IPS-20b (cell line): ENCODE measurements at regions not wholly inside any gene's neighbourhood (a gene's known extent, or its start where the extent isn't known, plus 50 kb on each side); places are given as distances from the start of the nearest gene placed in this dataset.

Experiments used
- H3K27ac ChIP-seq: one replicate; pipeline ENCODE4 v1.5.1; 2013; ENCODE audit warnings: low read length
- H3K27me3 ChIP-seq: 2 replicates; pipeline ENCODE4 v1.6.1; 2013; ENCODE audit warnings: mild to moderate bottlenecking, low read length, inconsistent platforms; ENCODE audit not compliant: insufficient read depth
- H3K36me3 ChIP-seq: 2 replicates; pipeline ENCODE4 v1.6.1; 2013; ENCODE audit warnings: low read depth, mild to moderate bottlenecking, inconsistent platforms, low read length, moderate library complexity; ENCODE audit not compliant: insufficient read depth
- H3K4me1 ChIP-seq: 2 replicates; pipeline ENCODE4 v1.6.1; 2013; ENCODE audit warnings: mild to moderate bottlenecking, control low read depth, inconsistent platforms, low read length, moderate library complexity; ENCODE audit not compliant: insufficient read depth
- H3K4me3 ChIP-seq: 2 replicates; pipeline ENCODE4 v1.5.1; 2013; ENCODE audit warnings: mild to moderate bottlenecking, low read length, inconsistent platforms
- H3K9ac ChIP-seq: 2 replicates; pipeline ENCODE4 v1.6.1; 2013; ENCODE audit warnings: low read depth, mild to moderate bottlenecking, inconsistent platforms, low read length, moderate library complexity
- H3K9me3 ChIP-seq: 2 replicates; pipeline ENCODE4 v1.6.1; 2013; ENCODE audit warnings: mild to moderate bottlenecking, low read depth, low read length, inconsistent platforms; ENCODE audit not compliant: insufficient read depth

DNA sequence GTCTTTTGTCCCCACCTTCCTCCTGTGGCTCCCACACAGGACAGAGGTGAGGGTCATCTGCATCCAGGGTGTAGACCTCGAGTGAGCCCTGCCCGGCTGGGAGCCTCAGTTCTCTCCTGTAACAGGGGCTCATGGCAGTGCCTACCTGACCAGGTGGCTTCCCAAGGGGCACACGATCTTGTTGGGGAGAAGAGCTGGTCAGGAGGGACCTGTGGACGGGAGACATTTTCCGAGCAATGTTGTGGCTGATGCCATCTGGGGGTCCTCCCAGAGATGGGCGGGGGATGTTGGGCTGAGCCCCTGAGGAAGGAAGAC is 51.9 kb downstream of the CEBPB start:
- no peaks in the 10 kb centered on the region for H3K4me1 ChIP-seq
- no peak overlapping the region for H3K4me3 ChIP-seq
- no peaks in the 10 kb centered on the region for H3K27me3 ChIP-seq
- H3K36me3 ChIP-seq = no peaks in the 10 kb centered on the region
- no peaks in the 10 kb centered on the region for H3K9me3 ChIP-seq
- H3K9ac ChIP-seq = no peak overlapping the region
- H3K27ac ChIP-seq = no peak overlapping the region

DNA sequence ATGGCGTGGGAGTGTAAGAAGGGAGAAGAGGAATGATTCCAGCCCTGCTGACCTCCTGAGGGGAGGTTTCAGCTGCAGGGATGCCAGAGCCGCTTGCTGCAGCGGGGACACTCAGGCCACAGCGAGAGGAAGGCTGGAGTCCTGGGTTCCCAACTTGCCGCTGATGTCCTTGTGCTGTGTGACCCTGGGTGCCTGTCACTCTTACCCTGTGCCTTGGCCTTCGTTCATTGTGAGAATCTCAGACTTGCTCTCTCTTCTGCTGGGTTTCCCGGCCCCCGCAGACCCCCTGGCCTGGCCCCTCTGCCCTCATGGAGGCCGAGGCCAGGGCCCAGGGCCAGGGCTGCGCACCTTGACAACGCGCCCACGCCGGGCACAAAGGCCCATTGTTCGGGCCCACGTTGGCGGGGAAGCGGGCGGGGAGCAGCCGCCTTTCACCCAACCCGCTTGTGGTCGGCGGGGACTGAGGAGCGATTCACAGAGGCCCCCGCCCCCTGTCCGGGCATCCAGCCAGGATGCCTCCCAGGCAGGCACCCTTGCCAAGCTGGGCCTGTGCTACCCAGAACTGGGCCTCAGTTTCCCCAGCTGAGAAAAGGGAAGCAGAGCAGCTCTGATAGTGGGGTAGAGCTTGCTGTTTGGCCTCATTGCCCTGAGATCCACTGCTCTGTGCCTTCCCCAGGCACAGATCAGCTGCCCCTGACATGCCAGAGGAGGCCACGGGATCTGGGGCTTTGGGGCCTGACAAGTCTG is 52.4 kb downstream of the CEBPB start:
- no peaks in the 10 kb centered on the region for H3K9me3 ChIP-seq
- H3K9ac ChIP-seq = no peak overlapping the region

DNA sequence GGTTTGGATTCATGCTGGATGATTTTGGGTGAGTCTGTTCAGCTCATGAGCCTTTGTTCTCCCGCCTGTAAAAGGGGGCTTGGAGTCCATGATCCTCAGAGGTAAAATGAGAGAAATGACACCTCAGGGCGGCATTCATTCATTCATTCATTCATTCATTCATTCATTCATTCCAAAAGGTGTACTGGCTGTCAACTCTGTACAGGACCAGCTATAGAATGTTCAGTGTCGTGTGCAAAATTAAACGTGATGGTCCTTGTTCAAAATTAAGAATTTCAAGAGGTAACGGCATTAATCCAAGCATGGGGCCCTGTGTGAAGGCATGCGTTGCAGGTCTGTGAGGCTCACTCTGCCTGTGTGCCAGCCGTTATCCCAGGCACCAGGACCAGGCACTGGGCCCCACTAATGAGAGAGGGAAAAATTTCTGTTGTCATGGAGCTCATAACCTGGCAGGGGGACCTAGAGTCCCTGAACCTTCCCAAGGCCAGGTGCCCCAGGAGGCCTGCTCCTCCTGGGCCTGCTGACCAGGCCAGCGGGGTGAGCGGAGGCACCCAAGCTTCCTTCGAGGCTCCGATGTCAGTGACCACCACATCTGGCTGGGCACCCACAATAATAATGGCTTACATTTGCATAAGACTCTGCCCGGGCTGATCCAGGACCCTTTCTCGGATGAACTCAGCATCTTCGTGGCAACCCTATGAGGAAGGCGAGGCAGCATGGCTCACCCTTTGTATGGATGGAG is 53.2 kb downstream of the CEBPB start:
- no peaks in the 10 kb centered on the region for H3K36me3 ChIP-seq
- no peaks in the 10 kb centered on the region for H3K4me1 ChIP-seq
- H3K27ac ChIP-seq = no peak overlapping the region
- H3K27me3 ChIP-seq = no peaks in the 10 kb centered on the region
- H3K9ac ChIP-seq = no peak overlapping the region
- no peak overlapping the region for H3K4me3 ChIP-seq
- no peaks in the 10 kb centered on the region for H3K9me3 ChIP-seq

More for the DNA sequence above, 52.4 kb downstream of the CEBPB start:
- Histone ChIP-seq H3K27ac (no peak overlapping the region), H3K27me3 (no peaks in the 10 kb centered on the region), H3K4me1 (no peaks in the 10 kb centered on the region), H3K36me3 (no peaks in the 10 kb centered on the region), H3K4me3 (no peak overlapping the region)

DNA sequence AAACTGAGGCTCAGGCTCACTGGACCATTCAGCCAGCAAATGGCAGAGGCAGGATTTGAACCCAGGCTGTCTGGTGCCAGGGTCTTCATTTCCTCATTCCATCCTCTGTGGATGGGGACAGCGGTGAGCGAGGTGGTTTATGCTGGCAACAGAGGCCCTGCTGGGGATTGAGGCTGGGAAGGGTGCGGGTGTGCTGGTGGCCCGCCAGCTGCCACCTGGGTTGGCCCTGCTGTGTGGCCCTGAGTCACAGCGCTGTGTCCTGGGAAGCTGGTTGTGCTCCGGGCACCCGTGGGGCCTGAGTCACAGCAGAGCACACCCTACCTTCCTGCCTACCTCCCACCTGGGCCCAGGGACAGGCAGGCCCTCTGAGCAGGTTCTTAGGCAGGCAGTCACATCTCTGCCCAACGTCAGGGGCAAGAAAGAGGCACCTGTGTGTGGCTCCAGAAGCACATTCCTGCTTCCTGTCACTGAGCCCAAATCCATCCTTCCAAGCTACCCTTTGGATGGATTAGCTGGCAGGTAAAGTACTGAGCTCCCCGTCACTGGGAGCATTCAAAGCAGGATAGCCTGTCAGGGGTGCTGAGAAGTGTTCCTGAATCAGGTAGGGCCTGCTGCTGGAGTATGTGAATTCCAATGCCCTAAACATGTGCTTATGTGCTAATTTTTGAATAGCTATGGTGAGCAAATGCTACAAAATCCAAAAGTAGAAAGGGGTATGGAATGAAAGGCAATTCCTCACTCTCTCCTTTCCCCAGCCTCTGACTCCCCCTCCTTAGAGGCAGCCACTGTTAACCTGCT is 53.9 kb downstream of the CEBPB start:
- H3K27me3 ChIP-seq = no peaks in the 10 kb centered on the region
- H3K27ac ChIP-seq = no peak overlapping the region
- H3K4me3 ChIP-seq = no peak overlapping the region
- H3K4me1 ChIP-seq = no peaks in the 10 kb centered on the region
- H3K9ac ChIP-seq = no peak overlapping the region
- H3K36me3 ChIP-seq = no peaks in the 10 kb centered on the region
- H3K9me3 ChIP-seq = no peaks in the 10 kb centered on the region

DNA sequence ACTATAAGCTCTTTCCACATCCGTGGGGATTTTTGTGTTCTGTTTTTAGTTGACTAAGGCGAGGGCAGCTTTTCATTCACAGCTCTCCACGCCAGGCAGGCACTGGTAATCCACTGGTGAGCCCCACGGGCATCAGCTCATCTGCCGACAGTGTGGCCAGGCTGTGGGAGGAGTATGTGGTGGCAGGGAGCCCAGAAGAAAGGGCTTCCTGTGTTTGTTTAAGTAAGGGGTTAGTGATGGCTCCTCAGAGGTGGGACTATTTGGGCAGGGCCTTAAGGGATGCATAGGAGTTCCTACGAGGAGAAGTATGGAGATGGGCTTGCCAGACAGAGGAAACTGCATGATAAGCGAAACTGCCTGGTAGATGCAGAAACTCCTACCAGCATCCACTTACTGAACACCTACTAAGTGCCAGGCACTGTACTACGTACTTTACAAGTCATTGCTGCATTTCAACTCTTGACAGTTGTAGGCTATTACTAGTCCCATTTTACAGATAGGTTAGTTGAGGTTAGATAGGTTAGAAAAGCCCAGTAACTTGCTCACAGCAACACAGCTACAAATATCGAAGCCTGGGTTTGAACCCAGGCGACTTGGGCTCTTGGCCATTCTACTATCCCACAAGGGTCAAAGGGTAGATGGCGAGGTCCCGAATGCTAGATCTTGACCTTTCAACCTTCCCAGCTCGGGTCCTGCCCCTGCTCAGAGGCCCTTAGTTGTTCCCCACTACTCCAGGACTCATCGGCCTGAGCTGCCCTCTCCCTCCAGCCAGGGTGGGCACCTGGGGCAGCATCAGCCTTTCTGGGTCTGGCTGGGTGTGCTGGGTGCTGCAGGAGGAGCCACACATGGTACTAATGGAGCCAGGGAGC is 55.1 kb downstream of the CEBPB start:
- Histone ChIP-seq H3K9me3 (no peaks in the 10 kb centered on the region), H3K4me3 (no peak overlapping the region), H3K27ac (no peak overlapping the region), H3K4me1 (no peaks in the 10 kb centered on the region), H3K9ac (no peak overlapping the region), H3K36me3 (no peaks in the 10 kb centered on the region), H3K27me3 (no peaks in the 10 kb centered on the region)

DNA sequence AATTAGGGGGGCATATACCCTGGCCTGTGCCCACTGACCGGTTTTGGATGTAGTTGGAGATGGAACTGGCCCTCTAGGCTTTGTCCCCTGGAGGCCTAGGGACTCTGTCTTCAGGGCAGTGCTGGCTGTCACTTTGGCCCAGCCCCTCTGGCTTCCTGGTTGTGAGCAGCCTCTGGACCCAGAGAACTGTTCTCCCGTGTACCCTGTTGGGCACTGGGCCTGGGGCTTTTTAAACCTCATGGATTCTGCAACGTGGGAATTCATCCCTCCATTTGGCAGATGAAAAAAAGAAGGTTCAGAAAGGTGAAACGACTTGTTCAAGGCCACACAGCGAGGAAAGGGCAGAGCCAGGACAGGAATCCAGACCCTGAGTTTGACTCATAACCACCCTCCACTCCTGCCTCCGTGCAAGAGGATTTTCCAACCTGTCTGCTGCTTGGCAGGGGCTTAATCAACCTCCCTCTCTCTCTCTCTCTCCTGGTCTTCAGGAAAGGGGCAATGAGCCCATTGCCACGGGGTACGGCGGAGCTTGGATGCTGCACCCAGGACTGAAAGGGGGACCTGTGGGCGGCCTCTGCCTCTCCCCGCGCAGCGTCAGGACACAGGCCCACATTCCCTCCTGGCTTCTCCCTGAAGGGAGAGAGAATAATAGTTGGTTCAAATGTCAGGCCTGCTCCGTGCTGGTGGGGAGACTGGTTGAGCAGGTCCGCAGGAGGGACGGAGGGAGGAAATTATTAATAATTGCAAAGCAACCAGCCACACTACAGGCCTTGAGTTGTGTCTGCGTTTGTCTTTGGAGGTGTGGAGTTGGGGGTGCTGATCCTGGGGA is 56.0 kb downstream of the CEBPB start:
- H3K27ac ChIP-seq = no peak overlapping the region
- H3K27me3 ChIP-seq = no peaks in the 10 kb centered on the region
- H3K4me1 ChIP-seq = no peaks in the 10 kb centered on the region
- no peak overlapping the region for H3K9ac ChIP-seq
- no peaks in the 10 kb centered on the region for H3K36me3 ChIP-seq
- no peak overlapping the region for H3K4me3 ChIP-seq
- no peaks in the 10 kb centered on the region for H3K9me3 ChIP-seq

DNA sequence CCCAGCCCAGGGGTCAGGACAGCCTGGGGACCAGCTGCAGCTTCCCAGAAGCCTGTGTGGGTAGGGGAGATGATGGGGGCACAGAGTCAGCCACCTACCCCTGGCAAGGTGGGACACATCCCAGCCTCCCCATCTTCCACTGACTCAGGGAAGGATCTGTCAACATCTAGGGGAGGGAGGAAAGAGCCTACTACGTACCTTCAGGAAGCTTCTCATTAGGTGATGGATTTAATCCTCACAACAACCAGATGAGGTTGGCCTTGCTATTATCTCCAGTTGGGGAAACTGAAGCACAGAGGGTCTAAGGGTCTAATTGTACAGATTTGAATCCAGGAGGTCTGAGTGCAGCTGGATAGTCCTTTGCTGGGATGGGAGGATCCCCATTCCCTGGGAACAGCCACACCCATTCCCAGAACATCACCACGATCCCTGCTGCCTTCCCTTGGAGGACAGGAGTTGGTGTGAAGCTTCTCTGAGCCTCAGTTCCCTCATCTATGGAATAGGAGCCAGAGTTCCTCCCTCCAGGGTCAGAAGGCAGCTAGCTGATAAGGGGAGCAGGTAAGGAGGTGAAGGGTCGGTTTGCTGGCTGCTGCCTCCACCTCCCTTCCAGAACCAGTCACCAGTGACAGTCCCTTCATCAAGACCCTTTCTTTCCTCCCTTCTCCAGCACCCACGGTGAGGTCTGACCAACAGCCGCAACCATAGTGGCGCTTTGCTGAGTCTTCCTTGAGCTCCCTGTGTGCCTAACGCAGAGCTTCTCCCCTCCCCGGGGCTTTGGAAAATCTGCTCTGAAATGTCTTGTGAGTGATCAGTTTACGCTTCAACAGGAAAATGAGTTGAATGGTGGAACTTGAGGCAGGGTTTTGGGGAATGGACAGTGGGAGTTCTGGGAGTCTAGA is 56.8 kb downstream of the CEBPB start:
- no peak overlapping the region for H3K4me3 ChIP-seq
- H3K4me1 ChIP-seq = no peaks in the 10 kb centered on the region
- no peaks in the 10 kb centered on the region for H3K9me3 ChIP-seq
- H3K27ac ChIP-seq = no peak overlapping the region
- no peaks in the 10 kb centered on the region for H3K36me3 ChIP-seq
- H3K9ac ChIP-seq = no peak overlapping the region
- no peaks in the 10 kb centered on the region for H3K27me3 ChIP-seq

DNA sequence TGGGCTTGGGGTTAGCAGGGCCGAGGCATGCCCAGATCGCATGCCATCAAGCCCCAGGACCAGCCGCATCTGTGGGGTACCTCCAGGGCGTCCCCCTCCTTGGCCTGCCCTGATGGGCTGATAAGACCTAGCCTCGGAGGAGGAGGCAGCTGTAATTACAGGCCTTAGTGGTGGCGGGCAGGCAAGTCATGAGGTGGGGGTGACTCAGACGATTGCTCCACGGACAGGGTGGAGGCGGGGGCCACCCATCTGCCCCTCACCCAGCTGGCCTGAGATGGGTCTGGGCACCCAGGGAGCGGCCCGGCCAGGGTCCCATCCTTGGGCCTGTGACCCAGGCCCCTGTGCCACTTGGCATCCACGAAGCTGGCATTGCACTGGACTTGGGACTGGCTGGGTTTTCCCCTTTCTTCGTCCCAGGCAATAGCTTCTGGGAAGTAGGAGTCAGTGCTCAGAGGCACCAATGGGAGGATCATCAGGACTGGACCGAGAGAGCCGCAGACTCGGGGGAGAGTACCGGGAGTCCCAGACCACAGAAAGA is 57.5 kb downstream of the CEBPB start:
- H3K27ac ChIP-seq = no peak overlapping the region
- H3K9me3 ChIP-seq = no peaks in the 10 kb centered on the region
- H3K4me3 ChIP-seq = no peak overlapping the region
- H3K36me3 ChIP-seq = no peaks in the 10 kb centered on the region
- H3K9ac ChIP-seq = no peak overlapping the region
- no peaks in the 10 kb centered on the region for H3K4me1 ChIP-seq
- no peaks in the 10 kb centered on the region for H3K27me3 ChIP-seq

DNA sequence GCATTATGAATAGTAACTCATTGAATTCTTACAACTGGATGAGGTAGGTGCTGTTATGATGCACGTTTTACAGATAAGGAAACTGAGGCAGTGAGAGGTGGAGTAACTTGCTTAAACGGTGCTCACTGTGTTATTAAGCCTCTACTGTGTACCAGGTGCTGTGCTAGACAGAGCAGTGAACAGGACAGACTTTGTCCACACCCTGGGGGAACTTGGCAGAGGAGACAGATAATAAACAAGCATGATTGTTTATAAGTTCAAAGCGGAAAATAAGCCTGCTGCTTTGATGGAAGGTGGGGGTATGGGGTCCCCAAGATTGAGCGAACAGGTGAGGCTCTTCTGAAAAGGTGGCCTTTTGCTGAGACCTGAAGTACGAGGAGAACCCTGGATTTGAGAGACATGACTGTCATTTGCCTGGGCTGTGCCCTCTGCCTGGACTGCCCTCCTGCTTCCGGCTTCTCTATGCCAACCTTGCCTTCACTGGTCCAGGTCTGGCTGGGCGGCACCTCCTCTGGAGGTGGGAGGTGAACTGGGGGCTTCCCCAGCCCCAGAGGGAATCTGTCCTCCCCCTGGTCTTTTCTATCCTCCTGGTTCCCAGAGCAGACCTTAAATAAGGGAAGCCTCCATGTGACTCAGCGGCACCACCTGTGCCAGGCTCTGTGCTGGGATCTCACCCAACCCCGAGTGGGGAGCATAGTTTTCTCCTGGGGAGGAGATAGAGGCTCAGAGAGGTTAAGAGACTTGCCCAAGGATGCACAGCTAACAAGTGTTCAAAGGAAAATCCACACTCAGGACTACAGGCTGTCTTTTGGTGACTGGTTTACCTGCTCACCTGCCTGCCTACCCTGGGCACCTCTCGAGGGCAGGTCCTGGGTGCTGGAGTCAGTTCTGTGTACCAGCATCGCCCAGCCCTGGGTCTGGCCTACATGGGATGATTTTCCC is 59.1 kb downstream of the CEBPB start:
- Histone ChIP-seq H3K27ac (no peak overlapping the region), H3K9me3 (no peaks in the 10 kb centered on the region), H3K4me1 (no peaks in the 10 kb centered on the region), H3K27me3 (no peaks in the 10 kb centered on the region), H3K4me3 (no peak overlapping the region), H3K36me3 (no peaks in the 10 kb centered on the region), H3K9ac (no peak overlapping the region)
